SK-N-SH (cell line): ENCODE measurements at regions not wholly inside any gene's neighbourhood (a gene's known extent, or its start where the extent isn't known, plus 50 kb on each side); places are given as distances from the start of the nearest gene placed in this dataset.
"Not testable (repeated sequence)": the region's sequence is repeated elsewhere in the genome, so short reads cannot be mapped to it uniquely, and the experiment has no call there.

Experiments
- CTCF ChIA-PET: fragments of 300-600, 350-600 bp; formaldehyde crosslinking; extraction: SDS; loops from one replicate; lab custom pipeline; 2021; lab: Yijun Ruan, JAX
- POLR2A ChIA-PET: fragments of 350-600 bp; sonication (Branson Sonifier 250); formaldehyde crosslinking; extraction: SDS; loops from one replicate; lab custom pipeline; 2020; ENCODE audit warnings: antibody characterized with exemption, inconsistent platforms; lab: Yijun Ruan, JAX
- DNase-seq: peaks from one replicate; pipeline ENCODE4 v3.0.0; 2012
- H2AFZ ChIP-seq: fragments of 200-600 bp; sonication (generic); 2 replicates; pipeline ENCODE4 v1.8.1; 2016; ENCODE audit warnings: antibody characterized with exemption, mild to moderate bottlenecking, low read depth
- H3F3A ChIP-seq: fragments of 200-600 bp; sonication (generic); replicated peaks from 2 replicates; pipeline ENCODE3; 2016; ENCODE audit warnings: antibody characterized with exemption, mild to moderate bottlenecking; ENCODE audit not compliant: insufficient read depth
- H3K27ac ChIP-seq, 2 experiments: fragments of 200-500 bp in 1 of 2; fragments of 200-600 bp in 1 of 2; sonication (Bioruptor generic) in 1 of 2; sonication (generic), shearing (Covaris generic) in 1 of 2; 2 replicates each; pipeline versions ENCODE4 v1.5.1 to v1.6.1; 2014 to 2016; ENCODE audit warnings: low read depth in 2 of 2, inconsistent platforms in 1 of 2, low read length in 1 of 2, mild to moderate bottlenecking in 1 of 2, mixed read lengths in 1 of 2
- H3K27me3 ChIP-seq: fragments of 200-600 bp; sonication (generic), shearing (Covaris generic); 2 replicates; pipeline ENCODE4 v1.6.1; 2016; ENCODE audit warnings: mixed run types; ENCODE audit not compliant: insufficient read depth
- H3K36me3 ChIP-seq, 2 experiments: fragments of 200-500 bp in 1 of 2; fragments of 200-600 bp in 1 of 2; sonication (Bioruptor generic) in 1 of 2; sonication (generic) in 1 of 2; replicated peaks in 1 of 2; 2 replicates each; pipeline versions ENCODE3 to v1.5.1; 2014 to 2016; ENCODE audit warnings: low read length in 1 of 2, mild to moderate bottlenecking in 1 of 2; ENCODE audit not compliant: insufficient read depth in 2 of 2, control insufficient read depth in 1 of 2
- H3K4me1 ChIP-seq, 2 experiments: fragments of 200-500 bp in 1 of 2; fragments of 200-600 bp in 1 of 2; sonication (Bioruptor generic) in 1 of 2; sonication (generic), shearing (Covaris generic) in 1 of 2; 2 replicates each; pipeline versions ENCODE4 v1.5.1 to v1.6.1; 2014 to 2016; ENCODE audit warnings: low read depth in 1 of 2, low read length in 1 of 2, mixed run types in 1 of 2; ENCODE audit not compliant: insufficient read depth in 2 of 2, control insufficient read depth in 1 of 2
- H3K4me2 ChIP-seq: fragments of 200-600 bp; sonication (generic), shearing (Covaris generic); 2 replicates; pipeline ENCODE4 v1.6.1; 2017; ENCODE audit warnings: mixed run types
- H3K4me3 ChIP-seq, 2 experiments: fragments of 200-500 bp in 1 of 2; fragments of 200-600 bp in 1 of 2; sonication (Bioruptor generic) in 1 of 2; sonication (generic), shearing (Covaris generic) in 1 of 2; 2 replicates each; pipeline versions ENCODE4 v1.5.1 to v1.8.1; 2014 to 2016; ENCODE audit warnings: low read depth in 2 of 2, inconsistent platforms in 1 of 2, low read length in 1 of 2, mild to moderate bottlenecking in 1 of 2, mixed read lengths in 1 of 2, moderate library complexity in 1 of 2
- H3K79me2 ChIP-seq: fragments of 200-600 bp; sonication (generic); 2 replicates; pipeline ENCODE4 v1.8.1; 2017; ENCODE audit warnings: mild to moderate bottlenecking; ENCODE audit not compliant: insufficient read depth
- H3K9ac ChIP-seq: fragments of 200-600 bp; sonication (generic); 2 replicates; pipeline ENCODE4 v1.6.1; 2017; ENCODE audit warnings: mixed run types
- H3K9me2 ChIP-seq: fragments of 200-600 bp; sonication (generic); 2 replicates; pipeline ENCODE4 v1.6.1; 2017; ENCODE audit warnings: mixed run types
- H3K9me3 ChIP-seq: fragments of 200-600 bp; sonication (generic); 2 replicates; pipeline ENCODE4 v1.6.1; 2017; ENCODE audit warnings: mixed run types, mild to moderate bottlenecking, moderate library complexity
- H4K20me1 ChIP-seq: fragments of 200-600 bp; sonication (generic); 2 replicates; pipeline ENCODE4 v1.6.1; 2017; ENCODE audit warnings: mild to moderate bottlenecking, mixed run types; ENCODE audit not compliant: insufficient read depth
- CHD2 ChIP-seq: fragments of 150-350 bp; IDR thresholded peaks from 2 replicates; pipeline ENCODE4 v1.6.1; 2018; ENCODE audit warnings: low read length; ENCODE audit not compliant: partially characterized antibody
- EP300 ChIP-seq, 2 experiments: IDR thresholded peaks; 2 replicates each; pipeline versions ENCODE4 v1.4.0 to v1.6.1; 2012; ENCODE audit warnings: borderline replicate concordance in 1 of 2, low read depth in 1 of 2, low read length in 1 of 2
- FOXJ3 ChIP-seq: sonication (generic); formaldehyde crosslinking; IDR thresholded peaks from 2 replicates; pipeline ENCODE4 v1.5.1; 2020; ENCODE audit warnings: mild to moderate bottlenecking, missing genetic modification reagents
- GABPA ChIP-seq: IDR thresholded peaks from 2 replicates; pipeline ENCODE4 v1.4.0; 2012; ENCODE audit warnings: low read depth, mild to moderate bottlenecking
- GATA2 ChIP-seq: sonication (generic); formaldehyde crosslinking; IDR thresholded peaks from 2 replicates; pipeline ENCODE4 v1.5.0; 2020; ENCODE audit warnings: mild to moderate bottlenecking, missing genetic modification reagents
- MAX ChIP-seq: IDR thresholded peaks from 2 replicates; pipeline ENCODE4 v1.4.0; 2012; ENCODE audit warnings: low read depth
- RAD21 ChIP-seq: IDR thresholded peaks from 2 replicates; pipeline ENCODE4 v1.6.1; 2012; ENCODE audit warnings: mild to moderate bottlenecking, low read length
- RCOR1 ChIP-seq: fragments of 150-350 bp; IDR thresholded peaks from 2 replicates; pipeline ENCODE4 v1.6.1; 2017; ENCODE audit warnings: antibody characterized with exemption, low read length
- RFX5 ChIP-seq: IDR thresholded peaks from 2 replicates; pipeline ENCODE4 v1.6.1; 2012; ENCODE audit warnings: mild to moderate bottlenecking, improper control_type of control experiment, low read length
- RXRA ChIP-seq: IDR thresholded peaks from 2 replicates; pipeline ENCODE4 v1.4.0; 2012; ENCODE audit warnings: low read depth, mild to moderate bottlenecking, borderline replicate concordance
- SIN3A ChIP-seq: IDR thresholded peaks from 2 replicates; pipeline ENCODE4 v1.6.1; 2012; ENCODE audit warnings: low read depth, mild to moderate bottlenecking, low read length, moderate library complexity, borderline replicate concordance
- SMC3 ChIP-seq: IDR thresholded peaks from 2 replicates; pipeline ENCODE4 v1.6.1; 2012; ENCODE audit warnings: low read depth, low read length, improper control_type of control experiment
- TEAD4 ChIP-seq: IDR thresholded peaks from 2 replicates; pipeline ENCODE4 v1.4.0; 2012; ENCODE audit warnings: mild to moderate bottlenecking, borderline replicate concordance; ENCODE audit not compliant: insufficient read depth
- WGBS: methylation state at CpG from one replicate; pipeline ENCODE4 v1.1.6; 2017; ENCODE audit warnings: low lambda C conversion rate; 5-methylcytosine and 5-hydroxymethylcytosine counted together
- TF ChIP-seq, protein P1 (sequence below): IDR thresholded peaks from 2 replicates; pipeline ENCODE4; 2012
- TF ChIP-seq, protein P2 (sequence below): fragments of 150-350 bp; IDR thresholded peaks from 2 replicates; pipeline ENCODE4 v1.6.1; 2017; ENCODE audit warnings: antibody characterized with exemption, low read length, low read depth, borderline replicate concordance

- ChIA-PET CTCF (no interaction called here), POLR2A (no interaction called here)
- H2AFZ ChIP-seq = no peak overlapping the region
- H3K4me3 ChIP-seq = no peak overlapping the region
- WGBS = 37% methylated on average over 1 of the region's 1 CpG
- no peak for TF ChIP-seq GABPA
- TF ChIP-seq RAD21 = no peak
- TF ChIP-seq TEAD4 = no peak
- TF ChIP-seq RCOR1 = no peak
- TF ChIP-seq CHD2 = no peak
- TF ChIP-seq, protein P1, sequence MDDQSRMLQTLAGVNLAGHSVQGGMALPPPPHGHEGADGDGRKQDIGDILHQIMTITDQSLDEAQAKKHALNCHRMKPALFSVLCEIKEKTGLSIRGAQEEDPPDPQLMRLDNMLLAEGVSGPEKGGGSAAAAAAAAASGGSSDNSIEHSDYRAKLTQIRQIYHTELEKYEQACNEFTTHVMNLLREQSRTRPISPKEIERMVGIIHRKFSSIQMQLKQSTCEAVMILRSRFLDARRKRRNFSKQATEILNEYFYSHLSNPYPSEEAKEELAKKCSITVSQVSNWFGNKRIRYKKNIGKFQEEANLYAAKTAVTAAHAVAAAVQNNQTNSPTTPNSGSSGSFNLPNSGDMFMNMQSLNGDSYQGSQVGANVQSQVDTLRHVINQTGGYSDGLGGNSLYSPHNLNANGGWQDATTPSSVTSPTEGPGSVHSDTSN = no peak
- no peak for TF ChIP-seq SIN3A
- no peak for TF ChIP-seq RFX5
- no peak for TF ChIP-seq GATA2 (CRISPR knock-in tag)
- TF ChIP-seq MAX = no peak
- no peak for TF ChIP-seq RXRA
- no peak for TF ChIP-seq FOXJ3 (CRISPR knock-in tag)
- TF ChIP-seq, protein P2, sequence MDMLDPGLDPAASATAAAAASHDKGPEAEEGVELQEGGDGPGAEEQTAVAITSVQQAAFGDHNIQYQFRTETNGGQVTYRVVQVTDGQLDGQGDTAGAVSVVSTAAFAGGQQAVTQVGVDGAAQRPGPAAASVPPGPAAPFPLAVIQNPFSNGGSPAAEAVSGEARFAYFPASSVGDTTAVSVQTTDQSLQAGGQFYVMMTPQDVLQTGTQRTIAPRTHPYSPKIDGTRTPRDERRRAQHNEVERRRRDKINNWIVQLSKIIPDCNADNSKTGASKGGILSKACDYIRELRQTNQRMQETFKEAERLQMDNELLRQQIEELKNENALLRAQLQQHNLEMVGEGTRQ = no peak
- no peak for TF ChIP-seq SMC3
- TF ChIP-seq EP300 (IDR thresholded peaks at IDR 0.05; ENCODE audit: borderline replicate concordance in 1 of 2, low read depth in 1 of 2, low read length in 1 of 2) = no peak
- H3K27me3 ChIP-seq = no peaks in the 10 kb centered on the region
- no peaks in the 10 kb centered on the region for H3K9me3 ChIP-seq
- no peaks in the 10 kb centered on the region for H3K9me2 ChIP-seq
- no peak overlapping the region for H3K27ac ChIP-seq
- no peaks in the 10 kb centered on the region for H3K4me1 ChIP-seq
- no peaks in the 10 kb centered on the region for H3K36me3 ChIP-seq
- no peaks in the 10 kb centered on the region for H3K79me2 ChIP-seq
- H4K20me1 ChIP-seq = no peaks in the 10 kb centered on the region
- H3K4me2 ChIP-seq = no peak overlapping the region
- H3F3A ChIP-seq = no peaks in the 10 kb centered on the region
- DNase-seq = no peak
- no peak overlapping the region for H3K9ac ChIP-seq
Observed at GRCh38 chr11:87560352-87560751, 522.6 kb downstream of the TMEM135 start.

DNA sequence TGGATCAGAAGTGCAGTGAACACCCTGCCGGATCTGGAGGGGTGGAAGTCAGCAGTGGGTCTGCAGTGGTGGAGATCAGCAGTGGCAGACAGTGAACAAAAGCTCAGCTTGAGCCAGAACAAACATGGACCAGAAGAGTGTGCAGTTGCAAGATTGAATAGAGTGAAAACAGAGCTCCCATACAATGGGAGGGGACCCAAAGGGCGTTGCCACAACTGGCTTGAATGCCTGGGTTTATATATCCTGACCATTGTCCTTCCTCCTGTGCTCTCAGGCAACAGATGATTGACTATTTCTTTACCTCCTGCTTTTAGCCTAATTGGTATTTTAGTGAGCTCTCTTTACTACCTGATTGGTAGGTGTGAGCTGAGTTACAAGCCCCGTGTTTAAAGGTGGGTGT is 522.1 kb downstream of the TMEM135 start:
- H3K79me2 ChIP-seq, H3K36me3 ChIP-seq, H3K9ac ChIP-seq, H3K4me3 ChIP-seq, H3K4me2 ChIP-seq, H3K9me2 ChIP-seq, H3K27ac ChIP-seq, H4K20me1 ChIP-seq, CTCF ChIA-PET, DNase-seq, H3K9me3 ChIP-seq, H3K27me3 ChIP-seq, H3F3A ChIP-seq, POLR2A ChIA-PET, H2AFZ ChIP-seq, H3K4me1 ChIP-seq: not testable (repeated sequence)
- WGBS = 15% methylated on average over 3 of the region's 3 CpGs
